Tibial nerve (tissue), 4 donors: ENCODE measurements at regions not wholly inside any gene's neighbourhood (a gene's known extent, or its start where the extent isn't known, plus 50 kb on each side); places are given as distances from the start of the nearest gene placed in this dataset.

Source experiments
- DNase-seq, 2 donors: peaks; one replicate each; pipeline ENCODE4 v3.0.0-alpha.2; 2019; ENCODE audit warnings: low spot score in 2 of 2
- H3K27ac ChIP-seq, 4 donors: fragments of 200-600 bp; sonication (generic) in 3 of 4; one replicate each; pipeline ENCODE4 v1.5.1; 2017 to 2019; ENCODE audit warnings: mild to moderate bottlenecking in 1 of 4
- H3K27me3 ChIP-seq, 2 donors: fragments of 200-600 bp; sonication (generic) in 1 of 2; one replicate each; pipeline versions ENCODE4 v1.5.1 to v1.6.0; 2017 to 2019
- H3K36me3 ChIP-seq, 3 donors: fragments of 200-600 bp; sonication (generic); one replicate each; pipeline ENCODE4 v1.5.1; 2018 to 2019
- H3K4me1 ChIP-seq, 4 donors: fragments of 200-600 bp; sonication (generic) in 3 of 4; one replicate each; pipeline ENCODE4 v1.5.1; 2017 to 2019
- H3K4me3 ChIP-seq, 4 donors: fragments of 200-600 bp; sonication (generic) in 3 of 4; one replicate each; pipeline ENCODE4 v1.5.1; 2017 to 2019; ENCODE audit warnings: mild to moderate bottlenecking in 1 of 4, moderate library complexity in 1 of 4
- H3K9me3 ChIP-seq, 4 donors: fragments of 200-600 bp; sonication (generic) in 3 of 4; one replicate each; pipeline ENCODE4 v1.5.1; 2017 to 2019
- CTCF ChIP-seq, 5 experiments: fragments of 200-600 bp in 3 of 5; fragments of 450-650 bp in 2 of 5; sonication (generic) in 3 of 5; IDR thresholded peaks; one replicate each; pipeline ENCODE4 v1.5.1; 2016 to 2019; ENCODE audit warnings: antibody characterized with exemption in 5 of 5, mild to moderate bottlenecking in 3 of 5, moderate library complexity in 2 of 5
- EP300 ChIP-seq, 2 donors: sonication (generic); formaldehyde crosslinking; IDR thresholded peaks; one replicate each; pipeline ENCODE4 v1.6.1; 2017; ENCODE audit warnings: antibody characterized with exemption in 2 of 2, mild to moderate bottlenecking in 1 of 2
- POLR2A ChIP-seq, 2 donors: fragments of 450-650 bp; IDR thresholded peaks; one replicate each; pipeline ENCODE4 v1.6.1; 2017; ENCODE audit warnings: antibody characterized with exemption in 2 of 2, mild to moderate bottlenecking in 2 of 2, moderate library complexity in 2 of 2
- WGBS, 2 donors: methylation state at CpG; one replicate each; pipeline ENCODE4 v1.1.5; 2018; 5-methylcytosine and 5-hydroxymethylcytosine counted together

GRCh38 chr11:81449588-81450156, 1284.0 kb downstream of the FAM181B start:
- no peak for TF ChIP-seq POLR2A (IDR thresholded peaks at IDR 0.05)
- no peak for TF ChIP-seq CTCF (IDR thresholded peaks at IDR 0.05)
- no peak for TF ChIP-seq EP300 (IDR thresholded peaks at IDR 0.05)
- no peak overlapping the region for H3K4me3 ChIP-seq
- H3K27ac ChIP-seq, result no peak overlapping the region
- WGBS, 2 donors, result 74 to 76% methylated on average over 5 of the region's 5 CpGs
- no peak for DNase-seq
- no peaks in the 10 kb centered on the region for H3K27me3 ChIP-seq
- peaks cover 0 to 4% (median 0%) of the 10 kb centered on the region in 4 donors for H3K4me1 ChIP-seq
- no peaks in the 10 kb centered on the region for H3K9me3 ChIP-seq
- H3K36me3 ChIP-seq, result no peaks in the 10 kb centered on the region

GRCh38 chr11:81444297-81444696, 1289.4 kb downstream of the FAM181B start:
- TF ChIP-seq CTCF (IDR thresholded peaks at IDR 0.05) (no peak), EP300 (IDR thresholded peaks at IDR 0.05) (no peak), POLR2A (IDR thresholded peaks at IDR 0.05) (no peak)
- no peaks in the 10 kb centered on the region for H3K36me3 ChIP-seq
- WGBS, 2 donors, result 42 to 52% methylated on average over 1 of the region's 1 CpG
- no peak overlapping the region for H3K27ac ChIP-seq
- no peak for DNase-seq
- no peaks in the 10 kb centered on the region for H3K9me3 ChIP-seq
- H3K27me3 ChIP-seq, result no peaks in the 10 kb centered on the region
- H3K4me1 ChIP-seq, result peaks cover 0 to 2% (median 0%) of the 10 kb centered on the region in 4 donors
- H3K4me3 ChIP-seq, result no peak overlapping the region

GRCh38 chr11:81432333-81432732, 1301.3 kb downstream of the FAM181B start:
- no peak for DNase-seq
- Histone ChIP-seq H3K4me1 (no peaks in the 10 kb centered on the region), H3K4me3 (no peak overlapping the region), H3K9me3 (no peaks in the 10 kb centered on the region), H3K27ac (no peak overlapping the region), H3K27me3 (no peaks in the 10 kb centered on the region), H3K36me3 (no peaks in the 10 kb centered on the region)
- TF ChIP-seq POLR2A (IDR thresholded peaks at IDR 0.05) (no peak), EP300 (IDR thresholded peaks at IDR 0.05) (no peak), CTCF (IDR thresholded peaks at IDR 0.05) (no peak)
- 94 to 100% methylated on average over 1 of the region's 1 CpG for WGBS, 2 donors

- Histone ChIP-seq H3K27me3 (no peaks in the 10 kb centered on the region), H3K4me3 (no peak overlapping the region), H3K36me3 (no peaks in the 10 kb centered on the region), H3K9me3 (no peaks in the 10 kb centered on the region), H3K4me1 (no peaks in the 10 kb centered on the region), H3K27ac (no peak overlapping the region)
- 93% methylated on average over 2 of the region's 2 CpGs for WGBS, 2 donors
- TF ChIP-seq POLR2A (IDR thresholded peaks at IDR 0.05) (no peak), CTCF (IDR thresholded peaks at IDR 0.05) (no peak), EP300 (IDR thresholded peaks at IDR 0.05) (no peak)
- no peak for DNase-seq
These were observed 1308.8 kb downstream of the FAM181B start for GRCh38 chr11:81424822-81425221.

GRCh38 chr11:81422402-81422801, 1311.3 kb downstream of the FAM181B start:
- Histone ChIP-seq H3K4me1 (no peaks in the 10 kb centered on the region), H3K4me3 (no peak overlapping the region), H3K9me3 (no peaks in the 10 kb centered on the region), H3K36me3 (no peaks in the 10 kb centered on the region), H3K27me3 (no peaks in the 10 kb centered on the region), H3K27ac (no peak overlapping the region)
- no peak for TF ChIP-seq POLR2A (IDR thresholded peaks at IDR 0.05)
- TF ChIP-seq EP300 (IDR thresholded peaks at IDR 0.05), result no peak
- TF ChIP-seq CTCF (IDR thresholded peaks at IDR 0.05), result no peak
- DNase-seq, result no peak
